Endothelial cell of umbilical vein (primary cell): ENCODE measurements at regions not wholly inside any gene's neighbourhood (a gene's known extent, or its start where the extent isn't known, plus 50 kb on each side); places are given as distances from the start of the nearest gene placed in this dataset.

Source experiments
- EZH2 ChIP-seq: IDR thresholded peaks from 2 replicates; pipeline ENCODE4 v1.6.1; 2012; ENCODE audit warnings: borderline replicate concordance, low read depth, mild to moderate bottlenecking, moderate library complexity, low read length, inconsistent platforms; ENCODE audit not compliant: severe bottlenecking
- JUN ChIP-seq: IDR thresholded peaks from 2 replicates; pipeline ENCODE4 v1.6.1; 2011; ENCODE audit warnings: borderline replicate concordance, low read depth; ENCODE audit not compliant: insufficient read length, insufficient read depth
- MYC ChIP-seq: IDR thresholded peaks from one replicate; pipeline ENCODE4 v1.6.1; 2011; ENCODE audit warnings: mild to moderate bottlenecking, low read depth, low read length
- POLR2A ChIP-seq: IDR thresholded peaks from 2 replicates; pipeline ENCODE4 v1.6.1; 2012; ENCODE audit warnings: low read depth, mild to moderate bottlenecking, control low read depth, low read length
- POLR2AphosphoS5 ChIP-seq: IDR thresholded peaks from 2 replicates; pipeline ENCODE4 v1.6.1; 2012; ENCODE audit warnings: low read depth, mild to moderate bottlenecking, control low read depth, low read length, moderate library complexity; ENCODE audit not compliant: insufficient read depth
- TF ChIP-seq, protein P1 (sequence below), 2 donors: IDR thresholded peaks; 1 replicate in 1 of 2; 2 replicates in 1 of 2; pipeline ENCODE4 v1.5.1; 2011; ENCODE audit warnings: low read length in 2 of 2, mild to moderate bottlenecking in 2 of 2, moderate library complexity in 2 of 2, control low read depth in 1 of 2, inconsistent platforms in 1 of 2, low read depth in 1 of 2; ENCODE audit not compliant: insufficient read depth in 1 of 2; ENCODE audit errors: extremely low read depth in 1 of 2

DNA sequence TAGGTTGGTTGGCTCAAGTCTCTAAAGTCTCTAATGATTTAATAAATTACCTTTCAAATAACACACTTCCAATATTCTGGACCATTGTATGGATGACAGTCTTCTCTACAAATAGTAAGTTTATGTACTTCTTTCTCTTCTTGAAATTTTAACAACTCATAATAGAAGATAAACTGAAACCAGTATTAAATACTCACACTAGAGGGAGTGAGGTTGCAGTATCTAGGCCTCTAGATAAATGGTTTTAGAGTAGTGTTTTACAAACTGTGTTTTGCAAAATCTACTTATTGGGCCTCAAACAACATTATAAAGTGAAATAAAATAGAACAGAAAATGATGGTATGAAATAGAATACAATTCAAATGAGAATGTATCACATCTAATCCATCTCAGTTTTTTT lies 479.9 kb upstream of the BRINP3 start:
- TF ChIP-seq POLR2AphosphoS5 = no peak
- no peak for TF ChIP-seq POLR2A
- TF ChIP-seq JUN = no peak
- TF ChIP-seq MYC = no peak
- TF ChIP-seq, protein P1, sequence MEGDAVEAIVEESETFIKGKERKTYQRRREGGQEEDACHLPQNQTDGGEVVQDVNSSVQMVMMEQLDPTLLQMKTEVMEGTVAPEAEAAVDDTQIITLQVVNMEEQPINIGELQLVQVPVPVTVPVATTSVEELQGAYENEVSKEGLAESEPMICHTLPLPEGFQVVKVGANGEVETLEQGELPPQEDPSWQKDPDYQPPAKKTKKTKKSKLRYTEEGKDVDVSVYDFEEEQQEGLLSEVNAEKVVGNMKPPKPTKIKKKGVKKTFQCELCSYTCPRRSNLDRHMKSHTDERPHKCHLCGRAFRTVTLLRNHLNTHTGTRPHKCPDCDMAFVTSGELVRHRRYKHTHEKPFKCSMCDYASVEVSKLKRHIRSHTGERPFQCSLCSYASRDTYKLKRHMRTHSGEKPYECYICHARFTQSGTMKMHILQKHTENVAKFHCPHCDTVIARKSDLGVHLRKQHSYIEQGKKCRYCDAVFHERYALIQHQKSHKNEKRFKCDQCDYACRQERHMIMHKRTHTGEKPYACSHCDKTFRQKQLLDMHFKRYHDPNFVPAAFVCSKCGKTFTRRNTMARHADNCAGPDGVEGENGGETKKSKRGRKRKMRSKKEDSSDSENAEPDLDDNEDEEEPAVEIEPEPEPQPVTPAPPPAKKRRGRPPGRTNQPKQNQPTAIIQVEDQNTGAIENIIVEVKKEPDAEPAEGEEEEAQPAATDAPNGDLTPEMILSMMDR (IDR thresholded peaks at IDR 0.05; ENCODE audit: extremely low read depth in 1 of 2, insufficient read depth in 1 of 2, low read depth in 1 of 2, low read length in 2 of 2) = no peak
- no peak for TF ChIP-seq EZH2
